Urinary bladder (tissue), 3 donors: ENCODE measurements at regions not wholly inside any gene's neighbourhood (a gene's known extent, or its start where the extent isn't known, plus 50 kb on each side); places are given as distances from the start of the nearest gene placed in this dataset.

Experiments used
- DNase-seq: peaks from one replicate; pipeline ENCODE4 v3.0.0-alpha.2; 2015; ENCODE audit errors: extremely low spot score
- H3K27ac ChIP-seq: one replicate; pipeline ENCODE4 v1.5.1; 2013; ENCODE audit warnings: low read depth, mild to moderate bottlenecking, moderate library complexity
- H3K36me3 ChIP-seq: one replicate; pipeline ENCODE4 v1.6.1; 2013; ENCODE audit warnings: mild to moderate bottlenecking, moderate library complexity; ENCODE audit not compliant: insufficient read depth
- H3K4me1 ChIP-seq: one replicate; pipeline ENCODE4 v1.6.1; 2013; ENCODE audit warnings: mild to moderate bottlenecking, moderate library complexity; ENCODE audit not compliant: insufficient read depth
- H3K4me3 ChIP-seq: one replicate; pipeline ENCODE4 v1.5.1; 2013; ENCODE audit warnings: low read depth, low read length
- WGBS: extraction: QIAGEN DNeasy Blood & Tissue Kit; methylation state at CpG from one replicate; pipeline ENCODE4 v1.1.7; 2013; 5-methylcytosine and 5-hydroxymethylcytosine counted together
- donor health status: healthy with polysubstance abuse.
- donor health status: healthy.

DNA sequence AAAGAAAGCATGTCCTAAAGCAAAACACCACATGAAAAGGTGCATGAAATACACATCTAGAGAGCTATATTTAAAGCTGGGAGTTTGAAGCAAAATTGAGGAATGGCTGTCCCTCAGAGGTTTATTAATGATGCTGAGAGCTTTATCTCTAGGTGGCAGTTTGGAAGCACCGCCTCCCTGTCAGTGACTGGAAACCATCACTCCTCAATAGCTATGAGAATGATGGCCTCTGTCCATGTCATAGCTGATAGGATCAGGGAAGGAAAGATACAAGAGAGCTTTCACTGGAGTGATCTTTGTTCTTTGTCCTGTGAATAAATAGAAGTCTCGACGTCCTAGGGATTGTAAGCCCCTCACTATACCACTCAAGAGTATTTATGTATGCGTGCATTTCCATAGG lies 110.5 kb downstream of the NUDT12 start:
- no peaks in the 10 kb centered on the region for H3K4me1 ChIP-seq
- no peak overlapping the region for H3K4me3 ChIP-seq
- no peak overlapping the region for H3K27ac ChIP-seq
- H3K36me3 ChIP-seq = no peaks in the 10 kb centered on the region
- DNase-seq = no peak
- 62% methylated on average over 4 of the region's 4 CpGs for WGBS

DNA sequence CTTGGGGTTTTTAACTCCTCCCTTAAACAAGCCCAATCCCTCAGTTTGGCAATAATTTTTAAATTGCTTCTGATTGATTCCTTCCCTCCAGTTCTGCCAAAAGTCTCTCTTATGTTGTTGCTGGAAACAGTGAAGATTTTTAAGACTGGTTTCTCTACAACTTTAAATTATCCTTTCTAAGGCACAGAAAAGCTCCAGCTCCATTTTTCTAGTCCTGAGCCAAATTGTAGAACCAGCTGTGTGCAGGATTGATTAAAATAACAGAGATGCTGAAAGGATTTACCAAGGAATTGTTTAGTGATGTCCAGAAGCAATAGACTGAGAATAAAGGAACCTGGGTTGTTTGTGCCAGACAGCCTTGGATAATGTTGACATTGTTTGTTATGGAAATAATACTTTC lies 111.3 kb downstream of the NUDT12 start:
- H3K36me3 ChIP-seq = no peaks in the 10 kb centered on the region
- H3K4me1 ChIP-seq = no peaks in the 10 kb centered on the region
- H3K4me3 ChIP-seq = no peak overlapping the region
- no peak overlapping the region for H3K27ac ChIP-seq
- DNase-seq = no peak

DNA sequence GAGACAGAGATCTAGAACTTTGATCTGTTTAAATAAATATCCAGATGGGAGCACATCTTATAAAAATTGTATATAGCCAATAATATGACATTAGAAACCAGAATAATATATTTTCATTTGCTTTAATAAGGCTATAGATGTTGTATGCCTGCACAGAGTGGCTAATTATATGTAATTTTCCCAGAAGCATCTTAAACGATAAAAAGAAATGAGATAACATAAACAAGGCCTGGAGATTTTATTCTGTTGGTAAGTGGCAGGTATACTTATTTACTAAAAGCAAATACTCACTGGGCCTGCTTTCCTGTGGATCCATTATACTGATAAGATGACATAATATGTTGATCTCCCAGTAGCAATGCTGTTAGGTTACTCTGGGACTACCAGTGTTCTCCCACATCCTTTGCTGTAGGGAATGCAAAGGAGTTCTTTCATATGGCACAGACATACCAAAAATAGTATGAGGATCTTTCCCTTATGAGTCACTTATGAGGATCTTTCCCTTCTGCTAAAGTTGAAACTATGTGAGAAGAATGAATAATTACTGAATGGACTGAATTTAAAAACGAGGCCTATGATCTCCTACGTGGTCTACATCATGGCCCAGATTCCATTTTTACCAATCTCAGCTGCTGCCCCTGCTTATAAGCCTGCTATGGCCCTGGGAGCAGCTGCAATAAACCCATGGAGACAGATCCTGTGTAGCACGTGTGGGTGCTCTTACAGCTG lies 112.1 kb downstream of the NUDT12 start:
- no peak overlapping the region for H3K4me3 ChIP-seq
- WGBS = 72% methylated on average over 4 of the region's 4 CpGs
- DNase-seq = no peak

DNA sequence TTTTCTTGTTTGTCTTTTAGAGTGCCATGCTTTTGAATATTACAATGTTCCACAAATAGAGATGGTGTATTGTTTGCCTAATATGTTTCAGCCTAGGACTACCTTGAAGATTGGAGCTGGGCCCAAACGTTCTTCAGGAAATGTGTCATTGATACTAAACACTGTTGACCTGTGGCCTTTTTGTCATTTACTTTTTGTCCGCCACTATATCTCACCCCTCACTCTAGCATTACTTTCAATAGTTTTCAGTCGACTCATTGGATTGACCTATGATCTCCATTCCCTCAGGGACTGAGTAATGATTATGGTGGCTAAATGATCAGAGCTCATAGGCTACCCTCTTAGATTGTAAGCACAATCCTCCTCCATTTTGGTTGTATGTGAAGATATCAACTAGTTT lies 115.8 kb downstream of the NUDT12 start:
- H3K27ac ChIP-seq = no peak overlapping the region
- no peak for DNase-seq
- H3K36me3 ChIP-seq = no peaks in the 10 kb centered on the region
- WGBS = 50% methylated on average over 3 of the region's 3 CpGs
- H3K4me3 ChIP-seq = no peak overlapping the region
- no peaks in the 10 kb centered on the region for H3K4me1 ChIP-seq

More for the DNA sequence above, 112.1 kb downstream of the NUDT12 start:
- Histone ChIP-seq H3K36me3 (no peaks in the 10 kb centered on the region), H3K4me1 (no peaks in the 10 kb centered on the region), H3K27ac (no peak overlapping the region)

DNA sequence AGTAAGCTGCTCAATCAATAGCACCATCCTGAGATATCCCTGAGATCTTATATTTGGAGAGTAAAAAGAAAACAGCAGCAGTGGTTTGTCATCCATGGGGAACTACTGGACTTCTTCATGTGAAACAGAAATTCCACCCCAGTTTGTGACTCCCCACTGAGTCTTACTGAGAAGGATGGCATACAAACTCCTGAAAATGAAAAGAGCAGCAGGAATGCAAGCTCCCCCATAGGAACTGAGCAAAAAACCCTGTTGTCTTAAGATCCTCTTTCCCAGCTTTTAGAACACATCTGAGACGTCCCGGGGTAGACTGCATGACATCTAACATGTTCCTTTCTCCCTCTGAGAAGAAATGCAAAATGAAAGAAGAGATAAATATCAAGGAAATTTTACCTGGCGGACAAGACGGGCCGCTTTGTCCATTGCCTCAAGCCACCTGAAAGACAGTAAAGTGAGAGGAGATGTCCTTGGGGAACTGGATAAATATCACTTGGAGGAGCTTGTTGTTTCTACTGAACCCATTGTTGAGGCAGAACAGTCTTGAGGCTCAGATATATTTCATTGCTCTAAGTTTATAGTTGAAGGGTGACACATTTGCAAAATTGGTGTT lies 117.1 kb downstream of the NUDT12 start:
- Histone ChIP-seq H3K36me3 (no peaks in the 10 kb centered on the region), H3K4me1 (no peaks in the 10 kb centered on the region), H3K27ac (no peak overlapping the region), H3K4me3 (no peak overlapping the region)
- no peak for DNase-seq
- 61% methylated on average over 5 of the region's 5 CpGs for WGBS

DNA sequence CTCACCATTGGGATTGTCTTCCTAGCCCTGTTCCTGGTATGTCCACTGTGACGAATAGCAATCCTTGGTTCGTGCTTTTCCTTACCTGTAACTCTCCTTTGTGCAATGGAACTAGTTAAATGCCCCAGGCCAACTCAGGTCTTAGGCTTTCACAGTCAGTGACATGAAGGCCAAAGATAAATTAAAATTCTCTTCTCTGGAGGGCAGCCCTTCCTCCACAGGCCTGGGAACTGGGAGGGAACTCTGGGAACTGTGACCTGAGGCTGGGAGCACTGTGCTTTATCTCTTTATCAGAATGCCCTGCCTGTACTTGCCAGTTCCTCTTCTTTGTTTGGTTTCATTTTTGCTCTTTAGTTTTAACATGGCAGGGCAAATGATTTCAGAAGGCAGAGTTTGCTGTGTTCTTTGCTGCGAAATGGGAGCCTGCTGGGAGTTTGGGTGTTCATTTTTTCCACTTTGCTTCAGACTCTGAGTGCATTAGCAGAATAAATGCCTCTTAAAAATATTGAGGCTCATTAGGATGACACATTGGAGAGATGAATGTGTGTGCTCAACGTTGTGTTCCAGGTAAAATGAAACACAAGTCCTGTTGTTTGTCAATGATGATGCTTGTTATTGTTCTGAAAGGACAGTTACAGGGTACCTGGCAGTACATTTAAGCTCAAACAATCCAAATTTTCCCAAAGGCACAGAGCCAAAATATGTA lies 118.1 kb downstream of the NUDT12 start:
- Histone ChIP-seq H3K27ac (no peak overlapping the region), H3K36me3 (no peaks in the 10 kb centered on the region), H3K4me3 (no peak overlapping the region), H3K4me1 (no peaks in the 10 kb centered on the region)
- 71% methylated on average over 4 of the region's 4 CpGs for WGBS
- no peak for DNase-seq

DNA sequence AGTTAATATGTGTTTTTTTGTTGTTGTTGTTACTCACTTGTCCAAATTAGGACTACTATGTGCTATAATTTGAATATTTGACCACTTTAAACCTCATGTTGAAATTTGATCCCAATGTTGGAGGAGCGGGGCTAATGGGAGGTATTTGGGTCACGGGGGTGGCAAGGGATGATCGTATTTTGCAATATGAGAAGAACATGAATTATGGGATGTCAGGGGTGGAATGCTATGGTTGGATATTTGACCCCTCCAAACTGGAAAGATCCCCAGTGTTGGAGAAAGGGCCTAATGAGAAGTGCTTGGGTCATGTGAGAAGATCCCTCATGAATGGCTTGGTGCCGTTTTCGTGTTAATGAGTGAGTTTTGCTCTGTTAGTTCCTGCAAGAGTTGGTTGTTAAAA lies 119.8 kb downstream of the NUDT12 start:
- Histone ChIP-seq H3K27ac (no peak overlapping the region), H3K36me3 (no peaks in the 10 kb centered on the region), H3K4me1 (no peaks in the 10 kb centered on the region), H3K4me3 (no peak overlapping the region)
- DNase-seq = no peak
- 75% methylated on average over 5 of the region's 5 CpGs for WGBS

DNA sequence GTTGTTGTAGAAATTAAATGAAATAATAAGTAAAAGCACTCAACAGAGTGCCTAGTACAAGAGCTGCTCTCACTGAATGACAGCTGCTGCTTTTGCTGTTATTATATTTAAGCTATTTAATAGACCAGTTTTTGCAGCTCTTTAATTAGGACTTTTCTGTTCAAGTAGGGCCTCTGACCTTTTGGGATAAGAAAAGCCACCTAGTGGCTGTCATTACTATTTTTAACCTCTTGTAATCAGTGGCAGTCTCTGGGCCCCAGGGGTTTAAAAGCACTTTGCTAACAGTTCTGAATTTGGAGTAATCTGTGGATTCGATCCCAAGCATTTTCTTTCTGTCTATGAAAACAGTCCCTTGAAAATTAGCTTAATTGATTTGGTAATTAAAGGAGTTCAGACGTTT lies 121.1 kb downstream of the NUDT12 start:
- H3K4me3 ChIP-seq = no peak overlapping the region
- DNase-seq = no peak
- H3K4me1 ChIP-seq = no peaks in the 10 kb centered on the region
- 40% methylated on average over 2 of the region's 2 CpGs for WGBS
- H3K36me3 ChIP-seq = no peaks in the 10 kb centered on the region
- no peak overlapping the region for H3K27ac ChIP-seq

DNA sequence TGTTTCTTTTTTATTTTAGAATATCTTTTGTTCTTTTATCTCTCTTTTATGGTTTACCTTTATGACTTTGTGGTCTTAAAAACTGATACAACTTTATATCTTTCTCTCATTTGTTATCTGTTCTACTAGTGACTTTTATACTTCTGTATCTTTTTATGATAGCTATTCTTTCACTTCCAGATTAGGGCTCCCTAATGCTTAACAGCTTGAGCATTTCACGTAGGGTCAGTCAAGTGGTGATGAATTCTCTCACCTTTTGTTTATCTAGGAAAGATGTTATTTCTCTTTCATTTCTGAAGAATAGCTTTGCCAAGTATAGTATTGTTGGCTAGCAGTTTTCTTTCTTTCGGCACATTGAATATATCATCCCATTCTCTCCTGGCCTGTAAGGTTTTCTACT lies 123.6 kb downstream of the NUDT12 start:
- 48% methylated on average over 2 of the region's 2 CpGs for WGBS
- no peak for DNase-seq
- Histone ChIP-seq H3K36me3 (no peaks in the 10 kb centered on the region), H3K4me1 (no peaks in the 10 kb centered on the region), H3K27ac (no peak overlapping the region), H3K4me3 (no peak overlapping the region)

DNA sequence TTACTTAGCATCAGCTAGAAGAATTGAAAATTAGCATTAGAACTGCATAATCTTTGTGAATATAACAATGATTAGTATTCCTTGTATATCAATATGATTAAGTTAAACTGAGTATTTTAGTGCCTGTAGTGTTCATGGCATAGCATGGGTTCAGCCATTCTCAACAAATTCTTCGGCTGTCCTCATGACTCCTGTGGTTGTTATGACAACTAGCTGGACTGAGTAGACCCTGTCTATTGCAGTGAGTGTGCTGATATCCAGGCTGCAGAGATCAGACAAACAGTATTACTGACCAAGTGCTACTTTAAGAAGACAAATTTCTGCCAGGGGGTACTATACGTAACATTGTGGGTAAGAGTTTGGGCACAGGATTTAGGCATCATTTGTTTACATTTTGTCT lies 125.9 kb downstream of the NUDT12 start:
- 66% methylated on average over 2 of the region's 2 CpGs for WGBS
- Histone ChIP-seq H3K27ac (no peak overlapping the region), H3K4me3 (no peak overlapping the region), H3K36me3 (no peaks in the 10 kb centered on the region), H3K4me1 (no peaks in the 10 kb centered on the region)
- no peak for DNase-seq

DNA sequence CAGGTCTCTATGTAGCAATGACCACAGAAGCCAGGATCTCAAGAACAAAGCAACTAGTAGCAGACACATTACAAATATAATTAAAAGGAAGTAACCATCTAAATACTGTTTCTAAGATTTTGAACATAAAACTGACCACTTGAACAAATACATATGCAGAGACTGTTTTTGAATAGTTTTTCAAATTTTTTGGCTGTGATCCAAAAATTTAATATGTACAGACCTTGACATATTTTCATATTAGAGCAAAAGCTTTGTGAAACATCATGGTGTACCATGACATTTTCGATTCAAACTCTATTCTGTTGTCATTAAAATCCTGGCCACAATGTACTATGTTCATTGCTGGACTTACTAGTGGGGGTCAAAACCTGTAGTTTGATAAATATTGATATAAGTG lies 126.5 kb downstream of the NUDT12 start:
- no peak overlapping the region for H3K27ac ChIP-seq
- no peak overlapping the region for H3K4me3 ChIP-seq
- DNase-seq = no peak
- no peaks in the 10 kb centered on the region for H3K4me1 ChIP-seq
- WGBS = 65% methylated on average over 1 of the region's 1 CpG
- H3K36me3 ChIP-seq = no peaks in the 10 kb centered on the region

DNA sequence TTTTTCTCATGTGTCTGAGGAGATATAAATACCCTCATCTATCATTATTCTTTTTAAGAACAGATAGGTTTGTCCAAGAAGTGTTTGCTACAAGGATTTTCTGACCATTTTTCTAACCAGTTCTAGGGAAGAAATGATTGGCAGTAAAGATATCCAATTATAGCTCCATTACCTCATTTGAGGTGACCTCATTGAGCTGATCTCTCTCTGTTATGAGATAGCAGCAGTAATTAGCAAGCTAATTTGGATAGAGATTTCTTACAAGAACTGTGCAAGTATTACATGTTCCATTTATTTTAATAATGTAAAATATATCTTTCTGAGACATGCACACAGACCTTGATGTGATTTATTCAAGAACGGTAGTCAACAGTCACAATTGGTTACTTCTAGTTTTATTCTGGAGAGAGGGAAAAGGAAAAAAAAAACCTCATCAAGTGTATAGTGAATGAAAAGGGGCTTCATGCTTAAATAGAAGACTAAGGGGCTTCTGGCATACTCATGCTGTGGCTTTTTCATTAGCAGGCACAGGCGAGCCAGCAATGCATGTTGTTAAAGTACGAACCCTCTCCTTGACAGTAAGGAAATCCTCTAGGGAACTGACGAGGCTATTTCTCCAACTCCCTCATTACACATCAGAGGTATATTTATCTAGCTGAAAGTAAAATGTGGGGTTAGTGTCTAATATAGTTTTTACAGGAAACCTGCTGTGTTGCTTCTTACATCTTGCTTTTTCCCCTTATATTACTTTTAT lies 127.3 kb downstream of the NUDT12 start:
- no peak overlapping the region for H3K4me3 ChIP-seq
- WGBS = 81% methylated on average over 4 of the region's 4 CpGs
- H3K36me3 ChIP-seq = no peaks in the 10 kb centered on the region
- no peak for DNase-seq
- no peak overlapping the region for H3K27ac ChIP-seq
- H3K4me1 ChIP-seq = no peaks in the 10 kb centered on the region

DNA sequence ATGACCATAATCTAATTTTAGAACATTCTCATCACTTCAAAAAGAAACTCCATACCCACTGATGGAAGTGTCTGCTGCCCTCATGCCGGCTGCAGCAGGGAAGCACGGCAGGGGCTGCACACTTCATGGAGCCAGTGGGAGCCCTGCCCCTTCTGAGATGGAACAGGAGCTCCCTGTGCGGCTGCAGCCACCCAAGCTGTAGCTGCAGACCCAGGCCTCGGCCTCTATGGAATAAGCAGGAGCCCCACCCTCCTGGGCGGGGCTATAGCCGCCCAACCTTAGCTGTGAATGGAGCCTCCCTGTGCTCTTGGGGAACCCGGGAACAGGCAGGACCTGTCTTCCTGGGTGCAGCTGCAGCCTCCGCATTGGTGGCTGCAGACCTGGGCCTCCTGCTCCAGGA lies 128.5 kb downstream of the NUDT12 start:
- H3K4me3 ChIP-seq = no peak overlapping the region
- no peaks in the 10 kb centered on the region for H3K36me3 ChIP-seq
- WGBS = 72% methylated on average over 8 of the region's 8 CpGs
- no peak for DNase-seq
- H3K4me1 ChIP-seq = no peaks in the 10 kb centered on the region
- H3K27ac ChIP-seq = no peak overlapping the region

DNA sequence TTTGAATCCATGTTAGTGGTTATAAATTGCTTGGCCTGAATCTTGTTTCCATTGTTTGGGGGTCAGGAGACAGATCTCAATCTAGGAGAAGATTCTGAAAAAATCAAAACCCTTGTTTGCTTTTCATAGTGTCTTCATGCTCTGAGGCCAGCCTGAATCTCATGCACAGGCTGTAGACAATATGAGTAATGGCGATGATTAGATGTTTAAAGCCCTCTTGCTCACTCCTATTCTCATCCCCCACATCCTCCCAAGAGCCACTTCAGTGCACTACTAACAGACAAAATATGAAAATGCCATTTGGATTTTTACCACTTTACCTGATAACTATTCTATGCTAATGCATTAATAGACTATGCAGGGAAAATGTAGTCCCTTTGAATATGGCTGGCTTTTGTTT lies 129.4 kb downstream of the NUDT12 start:
- DNase-seq = no peak
- H3K27ac ChIP-seq = no peak overlapping the region
- H3K36me3 ChIP-seq = no peaks in the 10 kb centered on the region
- H3K4me3 ChIP-seq = no peak overlapping the region
- 93% methylated on average over 1 of the region's 1 CpG for WGBS
- H3K4me1 ChIP-seq = no peaks in the 10 kb centered on the region
